Stomach (tissue), 4 donors: ENCODE measurements at regions not wholly inside any gene's neighbourhood (a gene's known extent, or its start where the extent isn't known, plus 50 kb on each side); places are given as distances from the start of the nearest gene placed in this dataset.

Source experiments
- POLR2AphosphoS5 ChIP-seq, 3 donors: sonication (generic); formaldehyde crosslinking; IDR thresholded peaks; one replicate each; pipeline ENCODE4 v1.6.1; 2016; ENCODE audit warnings: antibody characterized with exemption in 3 of 3
- TF ChIP-seq, protein P1 (sequence below), 7 experiments: fragments of 450-650 bp in 4 of 7; fragments of 200-600 bp in 3 of 7; sonication (generic) in 3 of 7; IDR thresholded peaks; one replicate each; pipeline ENCODE4 v1.5.1; 2016 to 2019; ENCODE audit warnings: antibody characterized with exemption in 7 of 7, control low read depth in 2 of 7, mild to moderate bottlenecking in 1 of 7

DNA sequence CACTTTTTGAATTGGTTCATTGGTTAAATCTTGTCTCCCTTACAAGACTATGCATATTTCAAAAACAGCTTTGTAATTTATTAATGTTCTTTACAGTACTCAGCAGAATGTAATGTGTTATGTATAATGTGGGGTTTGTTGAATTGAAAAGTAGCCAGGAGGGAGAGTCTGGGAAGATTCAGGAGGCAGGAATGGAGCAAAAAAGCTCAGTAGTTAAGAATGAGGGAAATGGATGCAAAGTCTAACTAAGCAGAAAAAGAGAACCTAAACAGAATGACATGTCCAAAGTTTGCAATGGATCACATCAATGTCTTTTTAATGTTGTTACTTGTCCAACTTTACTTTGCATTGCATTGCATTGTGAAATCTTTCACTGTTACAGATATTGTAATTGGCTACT, 86.5 kb upstream of the CARD18 start:
- no peak for TF ChIP-seq POLR2AphosphoS5 (IDR thresholded peaks at IDR 0.05)
- TF ChIP-seq, protein P1, sequence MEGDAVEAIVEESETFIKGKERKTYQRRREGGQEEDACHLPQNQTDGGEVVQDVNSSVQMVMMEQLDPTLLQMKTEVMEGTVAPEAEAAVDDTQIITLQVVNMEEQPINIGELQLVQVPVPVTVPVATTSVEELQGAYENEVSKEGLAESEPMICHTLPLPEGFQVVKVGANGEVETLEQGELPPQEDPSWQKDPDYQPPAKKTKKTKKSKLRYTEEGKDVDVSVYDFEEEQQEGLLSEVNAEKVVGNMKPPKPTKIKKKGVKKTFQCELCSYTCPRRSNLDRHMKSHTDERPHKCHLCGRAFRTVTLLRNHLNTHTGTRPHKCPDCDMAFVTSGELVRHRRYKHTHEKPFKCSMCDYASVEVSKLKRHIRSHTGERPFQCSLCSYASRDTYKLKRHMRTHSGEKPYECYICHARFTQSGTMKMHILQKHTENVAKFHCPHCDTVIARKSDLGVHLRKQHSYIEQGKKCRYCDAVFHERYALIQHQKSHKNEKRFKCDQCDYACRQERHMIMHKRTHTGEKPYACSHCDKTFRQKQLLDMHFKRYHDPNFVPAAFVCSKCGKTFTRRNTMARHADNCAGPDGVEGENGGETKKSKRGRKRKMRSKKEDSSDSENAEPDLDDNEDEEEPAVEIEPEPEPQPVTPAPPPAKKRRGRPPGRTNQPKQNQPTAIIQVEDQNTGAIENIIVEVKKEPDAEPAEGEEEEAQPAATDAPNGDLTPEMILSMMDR (IDR thresholded peaks at IDR 0.05), result no peak
